ENCODE measurements at regions not wholly inside any gene's neighbourhood (a gene's known extent, or its start where the extent isn't known, plus 50 kb on each side); places are given as distances from the start of the nearest gene placed in this dataset.

GRCh38 chr18:23342506-23342905 lies 110.6 kb upstream of the RIOK3 start:
- no peak for DNase-seq

- no peak for DNase-seq
Measured at GRCh38 chr18:23350188-23350587, 102.9 kb upstream of the RIOK3 start.

- no peak for DNase-seq
Measured at GRCh38 chr18:23351521-23351920, 101.6 kb upstream of the RIOK3 start.

GRCh38 chr18:23352042-23352441 lies 101.0 kb upstream of the RIOK3 start:
- no peak for DNase-seq

- no peak for DNase-seq
Measured at GRCh38 chr18:23353459-23353858, 99.6 kb upstream of the RIOK3 start.

- no peak for DNase-seq
Measured at GRCh38 chr18:23354625-23355024, 98.5 kb upstream of the RIOK3 start.

GRCh38 chr18:23355206-23355605 lies 97.9 kb upstream of the RIOK3 start:
- DNase-seq, result peak in 32 of 51 donors; percentile 2 to 79 (median 30)

GRCh38 chr18:23356424-23356823 lies 96.7 kb upstream of the RIOK3 start:
- no peak for DNase-seq

GRCh38 chr18:23356915-23357601 lies 96.0 kb upstream of the RIOK3 start:
- DNase-seq, result no peak

- DNase-seq, result peak in 25 of 51 donors; percentile 4 to 61 (median 27)
Measured at GRCh38 chr18:23357996-23358594, 95.0 kb upstream of the RIOK3 start.

- no peak for DNase-seq
Measured at GRCh38 chr18:23359421-23359820, 93.7 kb upstream of the RIOK3 start.

GRCh38 chr18:23363865-23364570 lies 89.1 kb upstream of the RIOK3 start:
- DNase-seq, result no peak

- no peak for DNase-seq
Measured at GRCh38 chr18:23365602-23366001, 87.5 kb upstream of the RIOK3 start.

GRCh38 chr18:23369266-23369665 lies 83.8 kb upstream of the RIOK3 start:
- DNase-seq, result peak in 21 of 51 donors; percentile 8 to 70 (median 31)

GRCh38 chr18:23373570-23373969 lies 79.5 kb upstream of the RIOK3 start:
- no peak for DNase-seq

GRCh38 chr18:23377669-23378301 lies 75.3 kb upstream of the RIOK3 start:
- no peak for DNase-seq

GRCh38 chr18:23378302-23378686 lies 74.8 kb upstream of the RIOK3 start:
- no peak for DNase-seq

- no peak for DNase-seq
Measured at GRCh38 chr18:23380001-23380550, 73.0 kb upstream of the RIOK3 start.

GRCh38 chr18:23380817-23381216 lies 72.3 kb upstream of the RIOK3 start:
- no peak for DNase-seq

- DNase-seq, result no peak
Measured at GRCh38 chr18:23383494-23383893, 69.6 kb upstream of the RIOK3 start.

GRCh38 chr18:23384778-23385736 lies 68.0 kb upstream of the RIOK3 start:
- DNase-seq, result no peak
